ENCODE measurements at regions not wholly inside any gene's neighbourhood (a gene's known extent, or its start where the extent isn't known, plus 50 kb on each side); places are given as distances from the start of the nearest gene placed in this dataset.

- no peak overlapping the region for H3K4me3 Mint-ChIP-seq (ENCODE audit: unreplicated experiment)
- DNase-seq (ENCODE audit: extremely low spot score, unreplicated experiment), result no peak
- peaks cover 6% of the 10 kb centered on the region for H3K4me1 Mint-ChIP-seq (ENCODE audit: unreplicated experiment)
- peaks cover 13% of the 10 kb centered on the region for H3K9me3 Mint-ChIP-seq (ENCODE audit: unreplicated experiment)
- no peaks in the 10 kb centered on the region for H3K36me3 Mint-ChIP-seq (ENCODE audit: unreplicated experiment)
- no peaks in the 10 kb centered on the region for H3K27me3 Mint-ChIP-seq (ENCODE audit: unreplicated experiment)
- TF ChIP-seq CTCF (IDR thresholded peaks at IDR 0.05), result no peak
- H3K27ac Mint-ChIP-seq (ENCODE audit: unreplicated experiment), result no peak overlapping the region
Observed at GRCh38 chr4:188363196-188363595, 224.0 kb downstream of the TRIML1 start.

- DNase-seq (ENCODE audit: extremely low spot score, unreplicated experiment), result no peak
- no peaks in the 10 kb centered on the region for H3K27me3 Mint-ChIP-seq (ENCODE audit: unreplicated experiment)
- TF ChIP-seq CTCF (IDR thresholded peaks at IDR 0.05), result no peak
- H3K4me1 Mint-ChIP-seq (ENCODE audit: unreplicated experiment), result peaks cover 20% of the 10 kb centered on the region
- H3K4me3 Mint-ChIP-seq (ENCODE audit: unreplicated experiment), result no peak overlapping the region
- H3K27ac Mint-ChIP-seq (ENCODE audit: unreplicated experiment), result no peak overlapping the region
- peaks cover 1% of the 10 kb centered on the region for H3K36me3 Mint-ChIP-seq (ENCODE audit: unreplicated experiment)
- H3K9me3 Mint-ChIP-seq (ENCODE audit: unreplicated experiment), result peaks cover 7% of the 10 kb centered on the region
Observed at GRCh38 chr4:188370777-188371176, 231.5 kb downstream of the TRIML1 start.

GRCh38 chr4:188372058-188372457 is 232.8 kb downstream of the TRIML1 start:
- Mint-ChIP-seq H3K36me3 (ENCODE audit: unreplicated experiment) (peaks cover 2% of the 10 kb centered on the region), H3K4me3 (ENCODE audit: unreplicated experiment) (no peak overlapping the region), H3K27me3 (ENCODE audit: unreplicated experiment) (no peaks in the 10 kb centered on the region), H3K4me1 (ENCODE audit: unreplicated experiment) (peaks cover 20% of the 10 kb centered on the region), H3K27ac (ENCODE audit: unreplicated experiment) (peak overlapping the region; percentile 36), H3K9me3 (ENCODE audit: unreplicated experiment) (peaks cover 8% of the 10 kb centered on the region)
- TF ChIP-seq CTCF (IDR thresholded peaks at IDR 0.05), result no peak
- DNase-seq (ENCODE audit: extremely low spot score, unreplicated experiment), result no peak

GRCh38 chr4:188372829-188373228 is 233.6 kb downstream of the TRIML1 start:
- peak; percentile 55 for TF ChIP-seq CTCF (IDR thresholded peaks at IDR 0.05)
- no peak overlapping the region for H3K4me3 Mint-ChIP-seq (ENCODE audit: unreplicated experiment)
- H3K27me3 Mint-ChIP-seq (ENCODE audit: unreplicated experiment), result no peaks in the 10 kb centered on the region
- peaks cover 2% of the 10 kb centered on the region for H3K36me3 Mint-ChIP-seq (ENCODE audit: unreplicated experiment)
- peaks cover 8% of the 10 kb centered on the region for H3K9me3 Mint-ChIP-seq (ENCODE audit: unreplicated experiment)
- peaks cover 20% of the 10 kb centered on the region for H3K4me1 Mint-ChIP-seq (ENCODE audit: unreplicated experiment)
- no peak for DNase-seq (ENCODE audit: extremely low spot score, unreplicated experiment)
- peak overlapping the region; percentile 48 for H3K27ac Mint-ChIP-seq (ENCODE audit: unreplicated experiment)

- no peak overlapping the region for H3K27ac Mint-ChIP-seq (ENCODE audit: unreplicated experiment)
- H3K36me3 Mint-ChIP-seq (ENCODE audit: unreplicated experiment), result peaks cover 2% of the 10 kb centered on the region
- H3K4me3 Mint-ChIP-seq (ENCODE audit: unreplicated experiment), result no peak overlapping the region
- peaks cover 18% of the 10 kb centered on the region for H3K4me1 Mint-ChIP-seq (ENCODE audit: unreplicated experiment)
- no peak for DNase-seq (ENCODE audit: extremely low spot score, unreplicated experiment)
- peaks cover 15% of the 10 kb centered on the region for H3K9me3 Mint-ChIP-seq (ENCODE audit: unreplicated experiment)
- TF ChIP-seq CTCF (IDR thresholded peaks at IDR 0.05), result no peak
- H3K27me3 Mint-ChIP-seq (ENCODE audit: unreplicated experiment), result no peaks in the 10 kb centered on the region
Observed at GRCh38 chr4:188374871-188375270, 235.6 kb downstream of the TRIML1 start.

All from osteocyte (in vitro differentiated cells).